Esophagus muscularis mucosa (tissue), 4 donors: ENCODE measurements at regions not wholly inside any gene's neighbourhood (a gene's known extent, or its start where the extent isn't known, plus 50 kb on each side); places are given as distances from the start of the nearest gene placed in this dataset.
"Not testable (repeated sequence)": the region's sequence is repeated elsewhere in the genome, so short reads cannot be mapped to it uniquely, and the experiment has no call there.

Experiments
- DNase-seq: peaks from one replicate; pipeline ENCODE4 v3.0.0-alpha.2; 2017; ENCODE audit errors: extremely low spot score
- H3K27ac ChIP-seq, 4 donors: fragments of 200-600 bp; sonication (generic); replicated peaks in 1 of 4; 1 replicate in 3 of 4; 2 replicates in 1 of 4; pipeline ENCODE4 v1.5.1; 2016 to 2019; ENCODE audit warnings: mild to moderate bottlenecking in 1 of 4
- H3K27me3 ChIP-seq, 4 donors: fragments of 200-600 bp; sonication (generic); one replicate each; pipeline versions ENCODE4 v1.5.1 to v1.6.0; 2016 to 2019
- H3K36me3 ChIP-seq, 4 donors: fragments of 200-600 bp; sonication (generic); one replicate each; pipeline ENCODE4 v1.5.1; 2016 to 2019
- H3K4me1 ChIP-seq, 4 donors: fragments of 200-600 bp; sonication (generic); one replicate each; pipeline ENCODE4 v1.5.1; 2016 to 2019
- H3K4me3 ChIP-seq, 4 donors: fragments of 200-600 bp; sonication (generic); 1 replicate in 2 of 4; 2 replicates in 2 of 4; pipeline ENCODE4 v1.5.1; 2016 to 2019; ENCODE audit warnings: mild to moderate bottlenecking in 4 of 4, moderate library complexity in 1 of 4
- H3K9me3 ChIP-seq, 4 donors: fragments of 200-600 bp; sonication (generic); 1 replicate in 3 of 4; 2 replicates in 1 of 4; pipeline ENCODE4 v1.5.1; 2016 to 2019
- CTCF ChIP-seq, 3 experiments: fragments of 200-600 bp in 2 of 3; fragments of 450-650 bp in 1 of 3; sonication (generic) in 2 of 3; IDR thresholded peaks; one replicate each; pipeline ENCODE4 v1.5.1; 2017 to 2019; ENCODE audit warnings: antibody characterized with exemption in 3 of 3, mild to moderate bottlenecking in 2 of 3, moderate library complexity in 1 of 3
- EP300 ChIP-seq: sonication (generic); formaldehyde crosslinking; IDR thresholded peaks from one replicate; pipeline ENCODE4 v1.6.1; 2017; ENCODE audit warnings: antibody characterized with exemption
- POLR2A ChIP-seq: fragments of 450-650 bp; IDR thresholded peaks from one replicate; pipeline ENCODE4 v1.6.1; 2017; ENCODE audit warnings: antibody characterized with exemption, moderate library complexity, mild to moderate bottlenecking, low read depth
- POLR2AphosphoS5 ChIP-seq, 2 donors: sonication (generic); formaldehyde crosslinking; IDR thresholded peaks; one replicate each; pipeline ENCODE4 v1.6.1; 2017; ENCODE audit warnings: antibody characterized with exemption in 2 of 2
- WGBS: methylation state at CpG from one replicate; pipeline ENCODE4 v1.1.5; 2018; 5-methylcytosine and 5-hydroxymethylcytosine counted together
- intact Hi-C: fragments of 100-400 bp; cut with DNase I; formaldehyde crosslinking; loops from one replicate; pipeline ENCODE4 v1.15.1; 2023

GRCh38 chr2:95685513-95685912 is 93.7 kb downstream of the TRIM43 start:
- H3K27ac ChIP-seq = no peak overlapping the region
- H3K4me1 ChIP-seq = peaks cover 14 to 16% (median 14%) of the 10 kb centered on the region in 4 donors
- H3K9me3 ChIP-seq = no peaks in the 10 kb centered on the region
- WGBS = 85% methylated on average over 3 of the region's 3 CpGs
- H3K4me3 ChIP-seq = no peak overlapping the region
- TF ChIP-seq EP300 = no peak
- TF ChIP-seq POLR2A = no peak
- TF ChIP-seq POLR2AphosphoS5 (IDR thresholded peaks at IDR 0.05) = no peak
- TF ChIP-seq CTCF (IDR thresholded peaks at IDR 0.05) = no peak
- no peaks in the 10 kb centered on the region for H3K36me3 ChIP-seq
- no peak for DNase-seq
- intact Hi-C loops = no loop called here
- H3K27me3 ChIP-seq = peaks cover 0 to 5% (median 0%) of the 10 kb centered on the region in 4 donors

DNA sequence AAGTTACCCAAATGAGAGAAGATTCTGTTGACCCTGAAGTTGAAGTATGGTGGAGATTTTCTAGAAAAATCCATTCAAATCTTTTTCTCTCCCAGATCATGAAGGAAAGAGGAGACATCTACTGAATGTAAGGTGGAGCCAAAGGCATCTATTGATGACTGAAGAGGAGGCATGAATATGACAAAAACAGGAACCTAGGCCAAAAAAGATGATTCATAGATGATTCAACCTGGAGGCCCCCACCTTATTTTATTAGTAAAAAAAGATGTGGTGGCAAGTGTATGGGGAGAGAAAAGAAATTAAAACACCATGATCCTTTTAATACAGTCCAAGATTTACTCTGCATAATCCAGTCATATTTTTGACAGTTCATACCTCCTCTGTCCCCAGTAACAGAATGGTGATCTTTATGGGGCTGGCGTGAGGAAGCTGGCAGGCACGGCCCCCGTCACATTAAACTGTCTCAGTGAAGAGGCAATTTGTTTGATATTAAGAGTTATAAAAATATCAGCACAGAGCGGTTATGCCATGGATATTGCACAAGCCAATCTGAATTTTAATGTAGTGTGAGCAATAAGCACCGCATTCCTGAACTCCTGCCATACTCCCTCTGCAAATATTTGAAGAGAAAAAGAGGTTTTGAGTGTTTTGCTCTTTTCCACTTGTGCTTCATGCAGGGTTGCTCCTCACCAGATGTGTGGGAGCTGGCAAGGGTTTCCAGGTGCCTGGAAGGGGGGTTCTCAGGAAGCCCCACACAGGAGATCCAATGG is 94.4 kb downstream of the TRIM43 start:
- H3K9me3 ChIP-seq, H3K27ac ChIP-seq, H3K27me3 ChIP-seq, H3K36me3 ChIP-seq, H3K4me3 ChIP-seq, DNase-seq, intact Hi-C loops: not testable (repeated sequence)
- peaks cover 14 to 16% (median 14%) of the 10 kb centered on the region in 4 donors for H3K4me1 ChIP-seq
- 51% methylated on average over 5 of the region's 5 CpGs for WGBS

DNA sequence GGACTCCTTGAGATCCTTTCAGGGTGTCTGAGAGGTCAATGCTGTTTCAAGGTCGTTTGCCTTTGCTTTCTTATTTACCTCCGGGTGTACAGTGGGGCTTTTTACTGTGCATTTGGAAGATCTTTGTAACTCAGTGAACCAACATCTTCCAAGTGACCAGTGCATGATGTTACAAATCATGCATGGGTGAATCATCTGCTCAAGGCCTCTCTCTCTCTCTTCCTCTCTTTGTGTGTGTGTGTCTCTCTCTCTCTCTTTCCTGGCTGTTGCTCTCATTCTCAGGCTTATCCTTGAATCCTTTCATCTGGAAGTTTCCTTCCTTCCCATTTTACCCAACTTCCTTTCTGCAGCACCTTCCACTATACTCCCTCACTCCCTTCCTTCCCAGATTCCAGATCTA is 96.1 kb downstream of the TRIM43 start:
- H3K36me3 ChIP-seq, H3K4me1 ChIP-seq, DNase-seq, H3K27me3 ChIP-seq, H3K27ac ChIP-seq, H3K4me3 ChIP-seq, intact Hi-C loops, H3K9me3 ChIP-seq: not testable (repeated sequence)
- WGBS = 58% methylated on average over 2 of the region's 2 CpGs

- H3K27me3 ChIP-seq, H3K36me3 ChIP-seq, H3K4me3 ChIP-seq, intact Hi-C loops, DNase-seq, H3K9me3 ChIP-seq, H3K4me1 ChIP-seq, H3K27ac ChIP-seq: not testable (repeated sequence)
- 84% methylated on average over 7 of the region's 7 CpGs for WGBS
Measured at GRCh38 chr2:95691210-95691609, 99.4 kb downstream of the TRIM43 start.

DNA sequence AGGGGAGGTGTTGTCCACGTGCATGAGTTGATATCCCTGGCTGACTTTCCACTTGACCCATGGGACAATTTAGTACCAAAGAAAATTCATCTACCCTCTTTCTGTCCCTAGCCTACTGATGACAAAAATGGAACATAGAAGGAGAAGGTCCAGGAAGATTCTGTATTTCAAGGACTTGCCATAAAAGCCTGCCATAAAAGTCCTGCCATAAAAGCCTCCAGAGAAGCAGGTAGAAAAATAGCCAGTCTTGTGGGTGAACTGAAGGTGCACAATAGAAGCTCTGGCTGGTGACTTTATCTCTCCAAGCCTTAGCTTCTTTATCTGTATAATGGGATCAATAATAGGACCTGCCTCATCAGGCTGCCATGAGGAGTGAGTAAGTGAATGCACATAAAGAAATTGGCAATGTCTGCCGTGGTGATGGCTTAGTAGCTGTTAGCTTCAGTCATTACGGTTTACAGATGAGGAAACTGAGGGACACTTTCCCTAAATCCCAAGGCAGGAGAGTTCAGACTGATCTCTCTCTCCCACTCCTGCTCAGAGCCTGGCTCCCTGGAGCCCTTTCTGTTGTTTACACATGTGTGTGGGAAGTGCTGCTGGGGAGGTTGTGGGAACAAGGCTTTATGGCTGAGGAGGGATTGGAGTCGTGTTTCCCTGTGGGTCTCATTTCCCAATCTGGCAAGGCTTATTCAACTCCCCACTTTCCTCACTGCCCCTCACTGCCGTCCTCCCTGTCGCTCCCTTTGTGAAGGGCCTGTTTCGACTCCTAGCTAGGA is 101.5 kb downstream of the TRIM43 start:
- H3K36me3 ChIP-seq, H3K9me3 ChIP-seq, H3K4me3 ChIP-seq, intact Hi-C loops, DNase-seq, H3K27ac ChIP-seq, H3K4me1 ChIP-seq, H3K27me3 ChIP-seq: not testable (repeated sequence)
- 81% methylated on average over 7 of the region's 7 CpGs for WGBS

DNA sequence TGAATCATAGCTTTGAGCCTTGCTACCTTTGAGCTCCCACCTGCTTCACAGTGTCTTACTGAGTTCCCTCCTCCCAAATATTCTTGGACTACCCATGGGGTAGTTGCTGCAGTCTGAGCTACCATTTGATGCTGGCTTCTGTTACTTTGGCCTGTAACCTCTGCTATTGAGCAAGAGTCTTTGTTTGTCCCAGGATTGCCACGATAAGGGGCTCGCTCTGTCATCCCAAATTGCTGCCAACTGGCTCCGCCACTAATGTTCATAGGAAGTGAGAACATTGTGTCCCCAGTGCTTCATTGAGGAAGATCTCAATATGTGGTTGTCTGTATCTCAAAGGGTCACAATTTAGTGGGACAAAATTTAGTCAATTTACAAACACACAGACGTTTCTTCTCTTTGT is 103.8 kb downstream of the TRIM43 start:
- H3K4me3 ChIP-seq = no peak overlapping the region
- WGBS = 77% methylated on average over 4 of the region's 4 CpGs
- H3K4me1 ChIP-seq = no peaks in the 10 kb centered on the region
- no peaks in the 10 kb centered on the region for H3K27me3 ChIP-seq
- no peaks in the 10 kb centered on the region for H3K9me3 ChIP-seq
- intact Hi-C loops = no loop called here
- peak in 1 of 2 donors; percentile 61 for TF ChIP-seq POLR2AphosphoS5 (IDR thresholded peaks at IDR 0.05)
- no peak for TF ChIP-seq EP300
- no peak for DNase-seq
- no peaks in the 10 kb centered on the region for H3K36me3 ChIP-seq
- peak overlapping the region in 1 of 4 donors; percentile 16 for H3K27ac ChIP-seq

- Histone ChIP-seq H3K9me3 (no peaks in the 10 kb centered on the region), H3K4me1 (no peaks in the 10 kb centered on the region), H3K27ac (no peak overlapping the region), H3K27me3 (no peaks in the 10 kb centered on the region), H3K4me3 (no peak overlapping the region), H3K36me3 (no peaks in the 10 kb centered on the region)
- WGBS = 90% methylated on average over 4 of the region's 4 CpGs
- no peak for DNase-seq
- TF ChIP-seq POLR2AphosphoS5 (IDR thresholded peaks at IDR 0.05) = no peak
- TF ChIP-seq EP300 = no peak
- TF ChIP-seq CTCF (IDR thresholded peaks at IDR 0.05) = no peak
- no peak for TF ChIP-seq POLR2A
- intact Hi-C loops = no loop called here
Measured at GRCh38 chr2:95698146-95698545, 106.3 kb downstream of the TRIM43 start.

- WGBS = 86% methylated on average over 5 of the region's 5 CpGs
- H3K27me3 ChIP-seq, H3K4me3 ChIP-seq, H3K9me3 ChIP-seq, intact Hi-C loops, DNase-seq, H3K36me3 ChIP-seq, H3K27ac ChIP-seq: not testable (repeated sequence)
- peaks cover 0 to 10% (median 2%) of the 10 kb centered on the region in 4 donors for H3K4me1 ChIP-seq
Measured at GRCh38 chr2:95699201-95700184, 107.7 kb downstream of the TRIM43 start.
